Colonic mucosa (tissue), 4 donors: ENCODE measurements at regions not wholly inside any gene's neighbourhood (a gene's known extent, or its start where the extent isn't known, plus 50 kb on each side); places are given as distances from the start of the nearest gene placed in this dataset.

ENCODE experiments used
- DNase-seq: peaks from one replicate; pipeline ENCODE4 v3.0.0-alpha.2; 2020
- H3K27ac ChIP-seq: fragments of 200-600 bp; one replicate; pipeline ENCODE4 v1.8.0; 2021
- H3K27me3 ChIP-seq: fragments of 200-600 bp; one replicate; pipeline ENCODE4 v1.8.0; 2021
- H3K36me3 ChIP-seq: fragments of 200-600 bp; one replicate; pipeline ENCODE4 v1.8.0; 2021
- H3K4me1 ChIP-seq: fragments of 200-600 bp; one replicate; pipeline ENCODE4 v1.8.0; 2021; ENCODE audit warnings: mild to moderate bottlenecking
- H3K4me3 ChIP-seq: fragments of 200-600 bp; one replicate; pipeline ENCODE4 v1.8.0; 2021
- H3K9ac ChIP-seq, 2 donors: one replicate each; pipeline ENCODE4 v1.7.0; 2013; ENCODE audit warnings: control low read depth in 2 of 2, low read depth in 2 of 2, low read length in 2 of 2
- H3K9me3 ChIP-seq: fragments of 200-600 bp; one replicate; pipeline ENCODE4 v1.8.0; 2021
- intact Hi-C: fragments of 100-400 bp; cut with DNase I; formaldehyde crosslinking; loops from one replicate; pipeline ENCODE4 v1.14.1; 2022
- TF ChIP-seq, protein P1 (sequence below): fragments of 200-600 bp; IDR thresholded peaks from one replicate; pipeline ENCODE4 v1.8.0; 2022; ENCODE audit warnings: antibody characterized with exemption, mild to moderate bottlenecking
- donor health status: healthy.
- donor health status: DM: no; HTN: no; CAD: no.
- donor health status: DM: no; HTN: no; CAD: no.

DNA sequence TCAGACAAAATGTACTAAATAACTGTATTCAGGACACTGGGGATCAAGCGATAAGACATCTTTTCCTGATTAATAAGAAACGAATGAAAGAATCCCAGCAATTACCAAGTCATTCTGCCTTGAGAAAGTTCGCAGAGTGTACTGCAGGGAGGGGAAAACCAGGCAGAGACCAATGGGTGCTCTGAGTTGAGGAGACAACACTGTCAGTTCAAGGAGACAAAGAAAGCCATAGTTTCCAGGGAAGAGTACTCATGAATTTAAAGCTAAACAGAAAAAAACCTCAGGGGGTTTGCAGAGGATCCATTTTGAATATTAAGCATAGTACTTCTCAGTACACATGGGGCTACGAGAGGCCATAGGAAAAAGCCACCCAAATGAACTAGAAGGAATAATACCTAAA lies 573.0 kb downstream of the KCTD8 start:
- TF ChIP-seq, protein P1, sequence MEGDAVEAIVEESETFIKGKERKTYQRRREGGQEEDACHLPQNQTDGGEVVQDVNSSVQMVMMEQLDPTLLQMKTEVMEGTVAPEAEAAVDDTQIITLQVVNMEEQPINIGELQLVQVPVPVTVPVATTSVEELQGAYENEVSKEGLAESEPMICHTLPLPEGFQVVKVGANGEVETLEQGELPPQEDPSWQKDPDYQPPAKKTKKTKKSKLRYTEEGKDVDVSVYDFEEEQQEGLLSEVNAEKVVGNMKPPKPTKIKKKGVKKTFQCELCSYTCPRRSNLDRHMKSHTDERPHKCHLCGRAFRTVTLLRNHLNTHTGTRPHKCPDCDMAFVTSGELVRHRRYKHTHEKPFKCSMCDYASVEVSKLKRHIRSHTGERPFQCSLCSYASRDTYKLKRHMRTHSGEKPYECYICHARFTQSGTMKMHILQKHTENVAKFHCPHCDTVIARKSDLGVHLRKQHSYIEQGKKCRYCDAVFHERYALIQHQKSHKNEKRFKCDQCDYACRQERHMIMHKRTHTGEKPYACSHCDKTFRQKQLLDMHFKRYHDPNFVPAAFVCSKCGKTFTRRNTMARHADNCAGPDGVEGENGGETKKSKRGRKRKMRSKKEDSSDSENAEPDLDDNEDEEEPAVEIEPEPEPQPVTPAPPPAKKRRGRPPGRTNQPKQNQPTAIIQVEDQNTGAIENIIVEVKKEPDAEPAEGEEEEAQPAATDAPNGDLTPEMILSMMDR, result no peak
- no peak overlapping the region for H3K9ac ChIP-seq
- intact Hi-C loops, result no loop called here

DNA sequence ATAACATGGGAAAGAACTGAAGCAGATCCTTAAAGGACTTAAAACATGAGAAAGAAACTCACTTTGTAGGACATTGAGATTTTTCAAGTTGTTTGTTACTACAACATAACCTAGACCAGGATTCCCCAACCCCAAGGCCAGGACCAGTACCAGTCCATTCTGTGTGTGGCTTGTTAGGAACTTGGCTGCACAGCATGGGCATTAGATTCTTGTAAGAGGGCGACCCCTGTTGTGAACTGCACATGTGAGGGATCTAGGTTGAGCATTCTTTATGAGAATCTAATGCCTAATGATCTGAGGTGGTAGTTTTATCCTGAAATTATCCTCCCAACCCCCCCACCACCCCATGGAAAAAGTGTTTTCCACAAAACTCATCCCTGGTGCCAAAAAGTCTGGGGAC lies 566.1 kb downstream of the KCTD8 start:
- TF ChIP-seq, protein P1, result no peak
- no peaks in the 10 kb centered on the region for H3K4me1 ChIP-seq
- no peak overlapping the region for H3K4me3 ChIP-seq
- H3K36me3 ChIP-seq, result no peaks in the 10 kb centered on the region
- H3K27ac ChIP-seq, result no peak overlapping the region
- intact Hi-C loops, result no loop called here
- DNase-seq, result no peak
- no peak overlapping the region for H3K9ac ChIP-seq
- no peaks in the 10 kb centered on the region for H3K27me3 ChIP-seq
- H3K9me3 ChIP-seq, result no peaks in the 10 kb centered on the region

More for the DNA sequence above, 573.0 kb downstream of the KCTD8 start:
- no peak overlapping the region for H3K4me3 ChIP-seq
- no peaks in the 10 kb centered on the region for H3K4me1 ChIP-seq
- no peaks in the 10 kb centered on the region for H3K9me3 ChIP-seq
- no peak for DNase-seq
- no peaks in the 10 kb centered on the region for H3K27me3 ChIP-seq
- no peaks in the 10 kb centered on the region for H3K36me3 ChIP-seq
- H3K27ac ChIP-seq, result no peak overlapping the region

DNA sequence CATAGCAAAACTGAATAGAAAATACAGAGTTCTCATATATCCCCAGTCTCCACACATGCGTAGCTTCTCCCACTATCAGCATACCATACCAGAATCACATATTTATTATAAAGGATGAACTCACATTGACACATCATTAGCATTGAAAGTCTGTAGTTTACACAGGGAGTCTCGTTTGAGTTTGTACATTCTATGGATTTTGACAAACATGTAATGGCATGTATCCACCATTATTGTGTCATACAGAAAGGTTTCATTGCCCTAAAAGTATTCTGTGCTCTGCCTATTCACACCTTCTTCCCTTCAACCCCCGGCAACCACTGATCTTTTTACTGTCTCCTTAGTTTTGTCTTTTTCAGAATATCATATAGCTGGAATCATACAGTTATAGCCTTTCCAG lies 562.4 kb downstream of the KCTD8 start:
- DNase-seq, result no peak
- no peaks in the 10 kb centered on the region for H3K4me1 ChIP-seq
- no peak overlapping the region for H3K9ac ChIP-seq
- no peaks in the 10 kb centered on the region for H3K27me3 ChIP-seq
- TF ChIP-seq, protein P1, result no peak
- H3K36me3 ChIP-seq, result no peaks in the 10 kb centered on the region
- intact Hi-C loops, result no loop called here
- no peak overlapping the region for H3K27ac ChIP-seq
- H3K9me3 ChIP-seq, result no peaks in the 10 kb centered on the region
- H3K4me3 ChIP-seq, result no peak overlapping the region

DNA sequence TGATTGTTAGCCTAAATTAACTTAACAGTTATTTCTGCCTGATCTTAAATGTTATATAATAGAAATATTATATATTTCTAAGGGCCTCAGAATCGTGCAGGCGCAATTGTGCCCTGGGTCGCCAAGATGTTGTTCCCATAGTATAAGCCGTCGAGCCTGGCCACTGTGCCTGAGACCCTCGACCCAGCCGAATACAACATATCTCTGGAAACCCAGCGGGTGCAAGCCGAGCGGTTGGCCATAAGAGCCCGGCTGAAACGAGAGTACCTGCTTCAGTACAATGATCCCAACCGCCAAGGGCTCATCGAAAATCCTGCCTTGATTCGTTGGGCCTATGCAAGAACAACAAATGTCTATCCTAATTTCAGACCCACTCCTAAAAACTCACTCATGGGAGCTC lies 549.8 kb downstream of the KCTD8 start:
- no peaks in the 10 kb centered on the region for H3K4me1 ChIP-seq
- H3K9me3 ChIP-seq, result no peaks in the 10 kb centered on the region
- H3K9ac ChIP-seq, result no peak overlapping the region
- no peak for DNase-seq
- no peak overlapping the region for H3K27ac ChIP-seq
- TF ChIP-seq, protein P1, result no peak
- H3K4me3 ChIP-seq, result no peak overlapping the region
- no peaks in the 10 kb centered on the region for H3K27me3 ChIP-seq
- intact Hi-C loops, result no loop called here
- no peaks in the 10 kb centered on the region for H3K36me3 ChIP-seq

DNA sequence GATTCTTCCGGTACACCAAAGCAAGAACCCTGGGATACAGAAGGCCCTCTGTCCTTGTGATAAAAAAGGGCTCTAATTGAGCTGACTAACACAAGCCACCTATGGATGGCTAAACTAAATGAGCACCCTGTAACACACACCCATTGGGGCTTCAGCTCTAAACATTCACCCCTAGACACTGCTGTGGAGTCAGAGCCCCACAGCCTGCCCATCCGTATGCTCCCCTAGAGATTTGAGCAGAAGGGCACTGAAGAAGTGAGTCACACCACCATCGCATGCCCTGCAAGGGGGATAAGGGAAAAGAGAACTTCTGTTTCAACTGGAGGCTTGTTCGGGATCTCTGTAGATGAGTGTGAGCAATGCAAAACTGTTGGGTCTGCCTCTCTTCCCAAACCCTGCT lies 545.2 kb downstream of the KCTD8 start:
- TF ChIP-seq, protein P1, result no peak
- Histone ChIP-seq H3K27ac (no peak overlapping the region), H3K36me3 (no peaks in the 10 kb centered on the region), H3K4me3 (no peak overlapping the region), H3K27me3 (no peaks in the 10 kb centered on the region), H3K9me3 (no peaks in the 10 kb centered on the region), H3K9ac (no peak overlapping the region), H3K4me1 (no peaks in the 10 kb centered on the region)
- DNase-seq, result no peak
- intact Hi-C loops, result no loop called here

DNA sequence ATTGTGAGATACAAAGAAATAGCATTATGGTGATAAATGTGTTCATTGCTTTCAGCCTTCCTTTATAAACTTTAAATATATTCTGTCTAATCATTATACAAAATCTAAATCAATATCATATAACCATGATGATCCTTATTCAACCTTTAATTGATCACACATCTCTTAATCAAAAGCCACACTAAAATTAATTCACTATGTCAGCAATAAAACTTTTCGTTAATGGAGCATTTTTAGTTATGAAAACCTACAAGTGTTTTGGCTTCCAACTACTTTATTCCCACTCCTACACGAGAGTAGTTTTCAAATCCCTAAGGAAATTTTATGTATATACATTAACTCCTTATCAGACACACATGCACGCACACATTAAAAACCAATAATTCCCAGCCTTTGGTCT lies 530.2 kb downstream of the KCTD8 start:
- Histone ChIP-seq H3K9ac (no peak overlapping the region), H3K27ac (no peak overlapping the region), H3K4me1 (no peaks in the 10 kb centered on the region), H3K4me3 (no peak overlapping the region), H3K9me3 (no peaks in the 10 kb centered on the region), H3K27me3 (no peaks in the 10 kb centered on the region), H3K36me3 (no peaks in the 10 kb centered on the region)
- TF ChIP-seq, protein P1, result no peak
- DNase-seq, result no peak
- intact Hi-C loops, result no loop called here
